Astrocyte (in vitro differentiated cells and primary cell): ENCODE measurements at regions not wholly inside any gene's neighbourhood (a gene's known extent, or its start where the extent isn't known, plus 50 kb on each side); places are given as distances from the start of the nearest gene placed in this dataset.

Source experiments
- DNase-seq: peaks from one replicate; pipeline ENCODE4 v3.0.0-alpha.2; 2010; ENCODE audit warnings: low read depth
- FAIRE-seq: peaks from 2 replicates; lab custom pipeline; 2011; peaks lifted over from hg19 to GRCh38; lab: Jason Lieb, UNC
- H2AFZ ChIP-seq: 2 replicates; pipeline ENCODE4 v1.6.0; 2012; ENCODE audit warnings: low read depth, low read length, inconsistent platforms
- H3K27ac ChIP-seq: 2 replicates; pipeline ENCODE4 v1.5.1; 2011; ENCODE audit warnings: low read depth, low read length, inconsistent platforms
- H3K27me3 ChIP-seq: 2 replicates; pipeline ENCODE4 v1.6.0; 2011; ENCODE audit warnings: low read length, inconsistent platforms; ENCODE audit not compliant: insufficient read depth
- H3K36me3 ChIP-seq: 2 replicates; pipeline ENCODE4 v1.5.1; 2011; ENCODE audit warnings: low read length, inconsistent platforms; ENCODE audit not compliant: insufficient read depth
- H3K4me1 ChIP-seq: 2 replicates; pipeline ENCODE4 v1.5.1; 2011; ENCODE audit warnings: low read length, inconsistent platforms; ENCODE audit not compliant: insufficient read depth
- H3K4me2 ChIP-seq: 2 replicates; pipeline ENCODE4 v1.6.0; 2012; ENCODE audit warnings: low read length, inconsistent platforms
- H3K4me3 ChIP-seq: 2 replicates; pipeline ENCODE4 v1.5.1; 2011; ENCODE audit warnings: low read depth, mild to moderate bottlenecking, low read length, inconsistent platforms; ENCODE audit not compliant: insufficient read depth
- H3K79me2 ChIP-seq: 2 replicates; pipeline ENCODE4 v1.6.0; 2012; ENCODE audit warnings: mild to moderate bottlenecking, low read length, inconsistent platforms; ENCODE audit not compliant: insufficient read depth
- H3K9ac ChIP-seq: 2 replicates; pipeline ENCODE4 v1.6.0; 2012; ENCODE audit warnings: mild to moderate bottlenecking, low read length, inconsistent platforms
- H3K9me3 ChIP-seq: 2 replicates; pipeline ENCODE4 v1.5.1; 2012; ENCODE audit warnings: low read depth, mild to moderate bottlenecking, low read length, inconsistent platforms; ENCODE audit not compliant: insufficient read depth
- H4K20me1 ChIP-seq: 2 replicates; pipeline ENCODE4 v1.6.0; 2012; ENCODE audit warnings: low read length, inconsistent platforms; ENCODE audit not compliant: insufficient read depth
- H3K27ac Mint-ChIP-seq: one replicate; pipeline ENCODE4 v1.8.0; 2021; ENCODE audit warnings: mild to moderate bottlenecking, mixed read lengths; ENCODE audit not compliant: unreplicated experiment
- H3K27me3 Mint-ChIP-seq: one replicate; pipeline ENCODE4 v1.8.0; 2021; ENCODE audit warnings: low read depth, mixed read lengths; ENCODE audit not compliant: unreplicated experiment
- H3K36me3 Mint-ChIP-seq: one replicate; pipeline ENCODE4 v1.8.0; 2021; ENCODE audit warnings: low read depth, mixed read lengths; ENCODE audit not compliant: unreplicated experiment
- H3K4me1 Mint-ChIP-seq: one replicate; pipeline ENCODE4 v1.8.0; 2021; ENCODE audit warnings: low read depth, mixed read lengths; ENCODE audit not compliant: unreplicated experiment
- H3K4me3 Mint-ChIP-seq: one replicate; pipeline ENCODE4 v1.8.0; 2021; ENCODE audit warnings: mild to moderate bottlenecking, moderate library complexity, mixed read lengths; ENCODE audit not compliant: unreplicated experiment
- H3K9me3 Mint-ChIP-seq: one replicate; pipeline ENCODE4 v1.8.0; 2021; ENCODE audit warnings: mild to moderate bottlenecking, mixed read lengths; ENCODE audit not compliant: unreplicated experiment
- EZH2 ChIP-seq: IDR thresholded peaks from 2 replicates; pipeline ENCODE4 v1.6.1; 2012; ENCODE audit warnings: mild to moderate bottlenecking, low read length, inconsistent platforms; ENCODE audit not compliant: insufficient read depth
- TF ChIP-seq, protein P1 (sequence below): IDR thresholded peaks from 2 replicates; pipeline ENCODE4 v1.5.1; 2011; ENCODE audit warnings: low read depth, mild to moderate bottlenecking, inconsistent platforms, low read length, moderate library complexity; ENCODE audit not compliant: insufficient read depth

- Histone ChIP-seq H3K4me2 (no peak overlapping the region), H4K20me1 (no peaks in the 10 kb centered on the region), H3K4me3 (no peak overlapping the region), H2AFZ (no peak overlapping the region), H3K9me3 (peaks cover 4% of the 10 kb centered on the region), H3K27me3 (no peaks in the 10 kb centered on the region), H3K36me3 (no peaks in the 10 kb centered on the region), H3K27ac (no peak overlapping the region), H3K79me2 (no peaks in the 10 kb centered on the region), H3K9ac (no peak overlapping the region), H3K4me1 (no peaks in the 10 kb centered on the region)
- H3K4me1 Mint-ChIP-seq = no peaks in the 10 kb centered on the region
- no peak for TF ChIP-seq EZH2
- TF ChIP-seq, protein P1, sequence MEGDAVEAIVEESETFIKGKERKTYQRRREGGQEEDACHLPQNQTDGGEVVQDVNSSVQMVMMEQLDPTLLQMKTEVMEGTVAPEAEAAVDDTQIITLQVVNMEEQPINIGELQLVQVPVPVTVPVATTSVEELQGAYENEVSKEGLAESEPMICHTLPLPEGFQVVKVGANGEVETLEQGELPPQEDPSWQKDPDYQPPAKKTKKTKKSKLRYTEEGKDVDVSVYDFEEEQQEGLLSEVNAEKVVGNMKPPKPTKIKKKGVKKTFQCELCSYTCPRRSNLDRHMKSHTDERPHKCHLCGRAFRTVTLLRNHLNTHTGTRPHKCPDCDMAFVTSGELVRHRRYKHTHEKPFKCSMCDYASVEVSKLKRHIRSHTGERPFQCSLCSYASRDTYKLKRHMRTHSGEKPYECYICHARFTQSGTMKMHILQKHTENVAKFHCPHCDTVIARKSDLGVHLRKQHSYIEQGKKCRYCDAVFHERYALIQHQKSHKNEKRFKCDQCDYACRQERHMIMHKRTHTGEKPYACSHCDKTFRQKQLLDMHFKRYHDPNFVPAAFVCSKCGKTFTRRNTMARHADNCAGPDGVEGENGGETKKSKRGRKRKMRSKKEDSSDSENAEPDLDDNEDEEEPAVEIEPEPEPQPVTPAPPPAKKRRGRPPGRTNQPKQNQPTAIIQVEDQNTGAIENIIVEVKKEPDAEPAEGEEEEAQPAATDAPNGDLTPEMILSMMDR = no peak
- no peak overlapping the region for H3K4me3 Mint-ChIP-seq
- FAIRE-seq (no peak), DNase-seq (no peak)
- peaks cover 7% of the 10 kb centered on the region for H3K9me3 Mint-ChIP-seq
- no peaks in the 10 kb centered on the region for H3K36me3 Mint-ChIP-seq
- no peaks in the 10 kb centered on the region for H3K27me3 Mint-ChIP-seq
- H3K27ac Mint-ChIP-seq = no peak overlapping the region
Observed at GRCh38 chr7:80070391-80070790, 64.2 kb upstream of the GNAI1 start.

GRCh38 chr7:80066639-80067038 is 68.0 kb upstream of the GNAI1 start:
- H3K79me2 ChIP-seq = no peaks in the 10 kb centered on the region
- no peak overlapping the region for H3K4me3 Mint-ChIP-seq
- H3K27ac ChIP-seq = no peak overlapping the region
- DNase-seq (no peak), FAIRE-seq (no peak)
- TF ChIP-seq, protein P1 = no peak
- no peak for TF ChIP-seq EZH2
- H3K4me3 ChIP-seq = no peak overlapping the region
- H3K9ac ChIP-seq = no peak overlapping the region
- no peaks in the 10 kb centered on the region for H3K4me1 Mint-ChIP-seq
- H2AFZ ChIP-seq = no peak overlapping the region
- H3K9me3 ChIP-seq = peaks cover 4% of the 10 kb centered on the region
- no peaks in the 10 kb centered on the region for H3K27me3 Mint-ChIP-seq
- no peaks in the 10 kb centered on the region for H3K27me3 ChIP-seq
- H3K4me1 ChIP-seq = no peaks in the 10 kb centered on the region
- H3K9me3 Mint-ChIP-seq = peaks cover 7% of the 10 kb centered on the region
- no peaks in the 10 kb centered on the region for H4K20me1 ChIP-seq
- H3K4me2 ChIP-seq = no peak overlapping the region
- no peak overlapping the region for H3K27ac Mint-ChIP-seq
- H3K36me3 Mint-ChIP-seq = no peaks in the 10 kb centered on the region
- no peaks in the 10 kb centered on the region for H3K36me3 ChIP-seq

- Mint-ChIP-seq H3K9me3 (peaks cover 7% of the 10 kb centered on the region), H3K36me3 (no peaks in the 10 kb centered on the region), H3K27me3 (no peaks in the 10 kb centered on the region), H3K4me1 (no peaks in the 10 kb centered on the region), H3K4me3 (no peak overlapping the region), H3K27ac (no peak overlapping the region)
- no peak overlapping the region for H2AFZ ChIP-seq
- H3K27me3 ChIP-seq = no peaks in the 10 kb centered on the region
- H3K4me3 ChIP-seq = no peak overlapping the region
- no peak overlapping the region for H3K4me2 ChIP-seq
- H3K79me2 ChIP-seq = no peaks in the 10 kb centered on the region
- TF ChIP-seq, protein P1 = no peak
- no peak for TF ChIP-seq EZH2
- no peaks in the 10 kb centered on the region for H4K20me1 ChIP-seq
- no peaks in the 10 kb centered on the region for H3K36me3 ChIP-seq
- FAIRE-seq (no peak), DNase-seq (no peak)
- H3K4me1 ChIP-seq = no peaks in the 10 kb centered on the region
- no peak overlapping the region for H3K9ac ChIP-seq
- H3K27ac ChIP-seq = no peak overlapping the region
- H3K9me3 ChIP-seq = peaks cover 9% of the 10 kb centered on the region
Observed at GRCh38 chr7:80063834-80064233, 70.8 kb upstream of the GNAI1 start.
